ENCODE measurements at regions not wholly inside any gene's neighbourhood (a gene's known extent, or its start where the extent isn't known, plus 50 kb on each side); places are given as distances from the start of the nearest gene placed in this dataset.

DNA sequence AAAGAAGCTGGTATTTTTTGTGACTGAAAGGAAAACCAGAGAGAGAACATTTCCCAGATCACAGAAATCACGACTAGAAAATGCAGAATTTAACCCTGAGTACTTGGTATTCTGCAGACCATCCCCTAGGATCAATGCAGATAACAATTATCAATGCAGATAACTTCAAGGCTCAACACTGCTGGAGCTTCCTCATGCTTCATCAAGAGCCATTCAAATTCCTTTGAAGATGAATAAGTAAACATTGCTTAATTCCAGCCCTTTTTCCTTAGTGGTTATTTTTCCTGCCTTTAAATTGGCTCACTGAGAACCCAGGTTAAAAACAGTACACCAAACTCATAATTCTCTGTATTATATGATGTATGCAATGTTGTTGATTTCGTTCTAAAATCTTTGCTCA lies 370.1 kb upstream of the TLE4 start:
- no peaks in the 10 kb centered on the region for H3K9me3 ChIP-seq
- TF ChIP-seq, protein P1, sequence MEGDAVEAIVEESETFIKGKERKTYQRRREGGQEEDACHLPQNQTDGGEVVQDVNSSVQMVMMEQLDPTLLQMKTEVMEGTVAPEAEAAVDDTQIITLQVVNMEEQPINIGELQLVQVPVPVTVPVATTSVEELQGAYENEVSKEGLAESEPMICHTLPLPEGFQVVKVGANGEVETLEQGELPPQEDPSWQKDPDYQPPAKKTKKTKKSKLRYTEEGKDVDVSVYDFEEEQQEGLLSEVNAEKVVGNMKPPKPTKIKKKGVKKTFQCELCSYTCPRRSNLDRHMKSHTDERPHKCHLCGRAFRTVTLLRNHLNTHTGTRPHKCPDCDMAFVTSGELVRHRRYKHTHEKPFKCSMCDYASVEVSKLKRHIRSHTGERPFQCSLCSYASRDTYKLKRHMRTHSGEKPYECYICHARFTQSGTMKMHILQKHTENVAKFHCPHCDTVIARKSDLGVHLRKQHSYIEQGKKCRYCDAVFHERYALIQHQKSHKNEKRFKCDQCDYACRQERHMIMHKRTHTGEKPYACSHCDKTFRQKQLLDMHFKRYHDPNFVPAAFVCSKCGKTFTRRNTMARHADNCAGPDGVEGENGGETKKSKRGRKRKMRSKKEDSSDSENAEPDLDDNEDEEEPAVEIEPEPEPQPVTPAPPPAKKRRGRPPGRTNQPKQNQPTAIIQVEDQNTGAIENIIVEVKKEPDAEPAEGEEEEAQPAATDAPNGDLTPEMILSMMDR (IDR thresholded peaks at IDR 0.05) = no peak
- TF ChIP-seq POLR2A (IDR thresholded peaks at IDR 0.05) (no peak), EP300 (IDR thresholded peaks at IDR 0.05) (no peak)
- DNase-seq (ENCODE audit: low spot score in 2 of 2) = no peak
- H3K36me3 ChIP-seq = no peaks in the 10 kb centered on the region
- H3K27me3 ChIP-seq = no peaks in the 10 kb centered on the region
- 55% methylated on average over 2 of the region's 2 CpGs for WGBS, 2 donors
- H3K4me3 ChIP-seq = no peak overlapping the region
- no peak overlapping the region for H3K27ac ChIP-seq
- no peaks in the 10 kb centered on the region for H3K4me1 ChIP-seq

DNA sequence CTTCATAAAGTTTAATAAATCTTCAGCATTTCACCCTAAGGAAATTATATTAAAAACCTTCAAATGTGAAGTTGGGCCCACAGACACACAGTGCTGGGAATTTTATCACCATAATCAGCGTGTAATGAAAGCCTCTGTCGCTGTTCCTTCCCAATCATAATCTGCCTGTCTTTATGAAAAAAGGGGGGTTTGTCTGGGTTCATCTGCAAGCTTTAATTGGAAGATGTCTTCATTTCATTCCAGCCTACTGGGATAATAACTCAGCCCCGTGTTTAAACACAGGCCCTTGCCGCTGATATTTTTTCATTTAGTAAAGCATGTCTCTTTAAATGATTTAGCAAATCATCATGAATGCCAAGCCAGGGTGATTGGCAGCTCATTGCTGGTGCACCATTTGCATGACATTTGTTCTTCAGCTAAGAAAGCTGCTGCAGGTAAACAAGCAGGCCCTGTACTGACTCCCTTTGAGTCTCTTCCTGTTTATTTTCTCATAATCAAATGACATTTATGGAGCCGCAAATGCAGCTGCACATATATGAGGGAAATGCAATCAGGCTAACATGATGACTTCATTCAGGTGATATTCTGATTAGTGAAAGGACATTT lies 362.9 kb upstream of the TLE4 start:
- 59 to 68% methylated on average over 5 of the region's 5 CpGs for WGBS, 2 donors
- Histone ChIP-seq H3K4me3 (no peak overlapping the region), H3K27ac (no peak overlapping the region), H3K27me3 (no peaks in the 10 kb centered on the region), H3K9me3 (no peaks in the 10 kb centered on the region), H3K4me1 (no peaks in the 10 kb centered on the region), H3K36me3 (no peaks in the 10 kb centered on the region)
- no peak for DNase-seq (ENCODE audit: low spot score in 2 of 2)
- TF ChIP-seq POLR2A (IDR thresholded peaks at IDR 0.05) = no peak
- no peak for TF ChIP-seq EP300 (IDR thresholded peaks at IDR 0.05)
- TF ChIP-seq, protein P1 (IDR thresholded peaks at IDR 0.05) = no peak

DNA sequence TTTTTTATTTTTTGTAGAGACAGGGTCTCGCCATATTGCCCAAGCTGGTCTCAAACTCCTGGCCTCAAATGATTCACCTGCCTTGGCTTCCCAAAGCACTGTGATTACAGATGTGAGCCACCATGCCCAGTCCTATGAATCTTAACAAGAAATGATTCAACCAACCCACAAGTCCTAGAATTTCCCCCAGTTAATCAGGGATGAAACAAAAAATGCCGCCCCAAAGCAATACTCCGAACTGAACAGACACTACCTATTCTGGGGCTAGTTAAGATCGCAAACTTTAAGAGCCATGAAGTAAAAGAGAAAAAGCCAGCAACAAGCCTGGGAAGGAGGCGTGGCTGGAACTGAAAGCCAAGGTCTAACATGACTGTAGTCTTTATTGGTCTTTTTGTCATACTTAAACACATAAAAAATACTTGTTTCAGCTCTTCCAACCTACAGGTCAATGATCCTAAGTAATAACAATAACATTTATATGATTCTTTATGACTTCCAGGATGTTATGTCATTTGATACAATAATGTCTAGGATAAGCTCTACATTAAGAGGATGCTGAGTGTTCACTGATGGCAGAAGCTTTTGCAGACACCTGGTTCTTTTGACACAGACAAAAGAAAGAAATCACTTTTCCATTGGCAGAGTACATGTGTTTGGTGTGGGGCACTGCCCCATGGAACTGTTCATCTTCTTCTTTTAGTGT lies 361.1 kb upstream of the TLE4 start:
- H3K4me1 ChIP-seq = no peaks in the 10 kb centered on the region
- WGBS, 2 donors = 82 to 91% methylated on average over 5 of the region's 5 CpGs
- H3K36me3 ChIP-seq = no peaks in the 10 kb centered on the region
- H3K27me3 ChIP-seq = no peaks in the 10 kb centered on the region
- no peak overlapping the region for H3K27ac ChIP-seq
- no peak overlapping the region for H3K4me3 ChIP-seq
- no peaks in the 10 kb centered on the region for H3K9me3 ChIP-seq
- TF ChIP-seq EP300 (IDR thresholded peaks at IDR 0.05) (no peak), POLR2A (IDR thresholded peaks at IDR 0.05) (no peak)
- TF ChIP-seq, protein P1 (IDR thresholded peaks at IDR 0.05) = no peak
- DNase-seq (ENCODE audit: low spot score in 2 of 2) = no peak

DNA sequence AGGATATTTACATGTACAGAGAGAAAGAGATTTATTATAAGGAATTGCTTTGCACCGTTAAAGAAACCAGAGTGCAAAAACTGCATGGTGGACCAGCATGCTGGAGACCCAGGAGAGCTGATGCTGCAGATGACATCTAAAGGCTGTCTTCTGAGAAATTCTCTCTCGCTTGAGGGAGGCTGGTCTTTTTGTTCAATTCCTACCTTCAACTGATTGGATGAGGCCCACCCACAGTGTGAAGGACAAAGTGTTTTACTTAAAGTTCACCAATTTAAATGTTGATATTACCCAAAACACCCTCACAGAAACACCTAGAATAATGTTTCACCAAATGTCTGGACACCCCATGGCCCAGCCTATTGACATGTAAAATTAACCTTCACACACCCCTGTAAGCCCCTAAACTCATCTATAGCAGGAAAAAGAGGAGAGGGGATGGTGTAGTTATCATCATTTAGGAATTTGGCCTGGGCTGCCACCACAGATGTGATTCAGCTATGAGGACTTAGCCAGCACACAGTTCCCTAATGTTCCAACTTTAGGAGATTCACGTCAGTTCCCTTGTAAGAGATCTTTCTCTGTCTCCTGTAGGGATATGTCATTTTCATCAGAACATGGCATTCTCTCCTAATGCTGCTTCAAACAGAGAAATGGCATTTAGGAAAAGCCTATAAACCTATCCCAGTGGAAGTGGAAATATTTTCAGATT lies 358.2 kb upstream of the TLE4 start:
- Histone ChIP-seq H3K36me3 (no peaks in the 10 kb centered on the region), H3K27me3 (no peaks in the 10 kb centered on the region), H3K9me3 (no peaks in the 10 kb centered on the region), H3K4me3 (no peak overlapping the region), H3K27ac (no peak overlapping the region), H3K4me1 (no peaks in the 10 kb centered on the region)
- TF ChIP-seq, protein P1 (IDR thresholded peaks at IDR 0.05) = no peak
- no peak for TF ChIP-seq POLR2A (IDR thresholded peaks at IDR 0.05)
- no peak for TF ChIP-seq EP300 (IDR thresholded peaks at IDR 0.05)
- 80 to 89% methylated on average over 3 of the region's 3 CpGs for whole genome bisulfite sequencing, 2 donors
- no peak for DNase-seq (ENCODE audit: low spot score in 2 of 2)

DNA sequence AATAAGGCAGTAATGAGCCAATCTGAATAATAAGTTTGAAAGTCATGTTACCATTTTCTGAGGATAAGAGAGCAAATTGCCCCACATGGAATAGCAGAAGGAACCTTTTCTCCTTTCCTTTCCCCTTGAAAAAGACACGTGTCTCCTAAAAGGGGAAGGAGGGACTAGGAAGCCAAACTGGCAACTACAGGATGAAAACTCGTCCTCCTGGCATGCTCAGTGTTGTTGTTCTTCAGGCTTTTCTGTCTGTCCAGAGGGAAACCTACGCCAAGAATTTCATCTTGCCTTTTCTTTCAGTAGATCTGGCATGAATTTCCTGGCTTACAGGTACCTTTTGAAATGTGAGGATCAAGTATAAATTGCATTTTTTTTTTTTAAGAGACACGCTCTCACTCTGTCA lies 355.9 kb upstream of the TLE4 start:
- H3K9me3 ChIP-seq = no peaks in the 10 kb centered on the region
- TF ChIP-seq EP300 (IDR thresholded peaks at IDR 0.05) (no peak), POLR2A (IDR thresholded peaks at IDR 0.05) (no peak)
- TF ChIP-seq, protein P1 (IDR thresholded peaks at IDR 0.05) = no peak
- H3K4me1 ChIP-seq = no peaks in the 10 kb centered on the region
- H3K27ac ChIP-seq = no peak overlapping the region
- no peak for DNase-seq (ENCODE audit: low spot score in 2 of 2)
- H3K4me3 ChIP-seq = no peak overlapping the region
- no peaks in the 10 kb centered on the region for H3K27me3 ChIP-seq
- H3K36me3 ChIP-seq = no peaks in the 10 kb centered on the region
- WGBS, 2 donors = 45 to 50% methylated on average over 4 of the region's 4 CpGs
